ENCODE measurements at regions not wholly inside any gene's neighbourhood (a gene's known extent, or its start where the extent isn't known, plus 50 kb on each side); places are given as distances from the start of the nearest gene placed in this dataset.

GRCh38 chrX:83008415-83008814 lies 499.7 kb upstream of the POU3F4 start:
- TF ChIP-seq CTCF (IDR thresholded peaks at IDR 0.05; ENCODE audit: low read depth, low read length, missing input control) (peak; percentile 46), ZBTB33 (IDR thresholded peaks at IDR 0.05) (no peak)

Measured in liver (tissue), 2 donors.